GM23338 (cell line): ENCODE measurements at regions not wholly inside any gene's neighbourhood (a gene's known extent, or its start where the extent isn't known, plus 50 kb on each side); places are given as distances from the start of the nearest gene placed in this dataset.

Experiments used
- ATAC-seq: fragments of 200-7000 bp; cut with Tn5 transposase; 3 replicates; pipeline ENCODE4 v1.9.1; 2020
- DNase-seq: peaks from one replicate; pipeline ENCODE4 v3.0.0-alpha.2; 2015; ENCODE audit warnings: low spot score
- H2AFZ ChIP-seq: fragments of 200-600 bp; sonication (generic); 2 replicates; pipeline ENCODE4 v1.8.0; 2016; ENCODE audit warnings: antibody characterized with exemption, mild to moderate bottlenecking, moderate library complexity
- H3F3A ChIP-seq: fragments of 200-600 bp; sonication (generic); replicated peaks from 2 replicates; pipeline ENCODE4 v1.8.0; 2017; ENCODE audit warnings: antibody characterized with exemption, mixed run types, low read depth
- H3K27ac ChIP-seq: fragments of 200-600 bp; sonication (generic); 2 replicates; pipeline ENCODE4 v1.6.1; 2016; ENCODE audit warnings: low read depth
- H3K27me3 ChIP-seq: fragments of 200-600 bp; sonication (generic); 2 replicates; pipeline ENCODE4 v1.8.0; 2016; ENCODE audit warnings: mild to moderate bottlenecking, mixed run types, moderate library complexity; ENCODE audit not compliant: insufficient read depth
- H3K36me3 ChIP-seq: fragments of 200-600 bp; sonication (generic); 2 replicates; pipeline ENCODE4 v1.8.0; 2016; ENCODE audit warnings: mild to moderate bottlenecking; ENCODE audit not compliant: insufficient read depth
- H3K4me1 ChIP-seq: fragments of 200-600 bp; sonication (generic); 2 replicates; pipeline ENCODE4 v1.8.0; 2016; ENCODE audit warnings: mild to moderate bottlenecking, moderate library complexity; ENCODE audit not compliant: insufficient read depth
- H3K4me2 ChIP-seq: fragments of 200-600 bp; sonication (generic); 2 replicates; pipeline ENCODE4 v1.7.1; 2017; ENCODE audit warnings: mixed run types
- H3K4me3 ChIP-seq: fragments of 200-600 bp; sonication (generic); 2 replicates; pipeline ENCODE4 v1.6.1; 2016; ENCODE audit warnings: mixed run types
- H3K79me2 ChIP-seq: fragments of 200-600 bp; sonication (generic); replicated peaks from 2 replicates; pipeline ENCODE4 v1.8.0; 2017; ENCODE audit warnings: mild to moderate bottlenecking; ENCODE audit not compliant: insufficient read depth
- H3K9me2 ChIP-seq: fragments of 200-600 bp; sonication (generic); 2 replicates; pipeline ENCODE4 v1.8.0; 2017; ENCODE audit not compliant: insufficient read depth
- H4K20me1 ChIP-seq: fragments of 200-600 bp; sonication (generic); replicated peaks from 2 replicates; pipeline ENCODE4 v1.8.0; 2017; ENCODE audit warnings: mild to moderate bottlenecking; ENCODE audit not compliant: insufficient read depth
- H3K27ac Mint-ChIP-seq: 2 replicates; pipeline ENCODE4 v1.8.0; 2020; ENCODE audit warnings: inconsistent platforms, mild to moderate bottlenecking, moderate library complexity, mixed read lengths
- H3K27me3 Mint-ChIP-seq: 3 replicates; pipeline ENCODE4 v1.8.0; 2022; ENCODE audit warnings: low read depth, mild to moderate bottlenecking, moderate library complexity, mixed read lengths, inconsistent platforms; ENCODE audit not compliant: insufficient read depth, poor library complexity
- H3K36me3 Mint-ChIP-seq: 3 replicates; pipeline ENCODE4 v1.8.0; 2021; ENCODE audit warnings: low read depth, mild to moderate bottlenecking, inconsistent platforms, moderate library complexity, mixed read lengths
- H3K4me1 Mint-ChIP-seq: 3 replicates; pipeline ENCODE4 v1.8.0; 2020; ENCODE audit warnings: mild to moderate bottlenecking, inconsistent platforms, mixed read lengths
- H3K4me3 Mint-ChIP-seq: 3 replicates; pipeline ENCODE4 v1.8.0; 2021; ENCODE audit warnings: moderate library complexity, mild to moderate bottlenecking, inconsistent platforms, mixed read lengths
- H3K9me3 Mint-ChIP-seq: 3 replicates; pipeline ENCODE4 v1.8.0; 2020; ENCODE audit warnings: moderate library complexity, mild to moderate bottlenecking, inconsistent platforms, mixed read lengths
- CREB1 ChIP-seq: fragments of 250-450 bp; sonication (Bioruptor Pico); IDR thresholded peaks from 2 replicates; pipeline ENCODE4 v1.5.0; 2020; ENCODE audit warnings: low read depth, mild to moderate bottlenecking, moderate library complexity
- CTCF ChIP-seq, 2 experiments: fragments of 200-600 bp in 1 of 2; sonication (generic) in 1 of 2; conservative IDR thresholded peaks; 2 replicates each; pipeline versions ENCODE4 v1.5.1 to v1.6.1; 2016 to 2017; ENCODE audit warnings: antibody characterized with exemption in 2 of 2, low read depth in 2 of 2, mild to moderate bottlenecking in 2 of 2, moderate library complexity in 1 of 2
- EZH2 ChIP-seq: fragments of 200-600 bp; sonication (generic); IDR thresholded peaks from one replicate; pipeline ENCODE4 v1.8.0; 2017; ENCODE audit warnings: antibody characterized with exemption, mild to moderate bottlenecking, low read depth; ENCODE audit not compliant: unreplicated experiment
- EZH2phosphoT487 ChIP-seq: fragments of 200-600 bp; sonication (generic); IDR thresholded peaks from one replicate; pipeline ENCODE4 v1.8.1; 2018; ENCODE audit warnings: antibody characterized with exemption; ENCODE audit not compliant: unreplicated experiment
- JUNB ChIP-seq: IDR thresholded peaks from one replicate; pipeline ENCODE4 v1.6.1; 2016; ENCODE audit warnings: antibody characterized with exemption; ENCODE audit not compliant: unreplicated experiment
- NANOG ChIP-seq: IDR thresholded peaks from 2 replicates; pipeline ENCODE4 v1.6.1; 2016; ENCODE audit warnings: antibody characterized with exemption, borderline replicate concordance
- POLR2AphosphoS5 ChIP-seq: IDR thresholded peaks from 2 replicates; pipeline ENCODE4 v1.6.1; 2016; ENCODE audit warnings: antibody characterized with exemption, low read depth
- REST ChIP-seq: IDR thresholded peaks from one replicate; pipeline ENCODE4 v1.6.1; 2018; ENCODE audit warnings: antibody characterized with exemption; ENCODE audit not compliant: unreplicated experiment
- STAT1 ChIP-seq: IDR thresholded peaks from one replicate; pipeline ENCODE4 v1.6.1; 2016; ENCODE audit warnings: antibody characterized with exemption; ENCODE audit not compliant: unreplicated experiment
- ZNF114 ChIP-seq: fragments of 250-450 bp; sonication (Bioruptor Pico); IDR thresholded peaks from 2 replicates; pipeline ENCODE4 v1.5.0; 2020; ENCODE audit warnings: mild to moderate bottlenecking, moderate library complexity
- ZNF331 ChIP-seq: fragments of 250-450 bp; sonication (Bioruptor Pico); IDR thresholded peaks from 2 replicates; pipeline ENCODE4 v1.5.0; 2020; ENCODE audit warnings: low read depth, mild to moderate bottlenecking, moderate library complexity
- ZNF462 ChIP-seq: fragments of 250-450 bp; sonication (Bioruptor Pico); IDR thresholded peaks from 2 replicates; pipeline ENCODE4 v1.5.0; 2020; ENCODE audit warnings: mild to moderate bottlenecking, moderate library complexity
- TF ChIP-seq, protein P1 (sequence below): IDR thresholded peaks from 2 replicates; pipeline ENCODE4 v1.6.1; 2016; ENCODE audit warnings: antibody characterized with exemption

DNA sequence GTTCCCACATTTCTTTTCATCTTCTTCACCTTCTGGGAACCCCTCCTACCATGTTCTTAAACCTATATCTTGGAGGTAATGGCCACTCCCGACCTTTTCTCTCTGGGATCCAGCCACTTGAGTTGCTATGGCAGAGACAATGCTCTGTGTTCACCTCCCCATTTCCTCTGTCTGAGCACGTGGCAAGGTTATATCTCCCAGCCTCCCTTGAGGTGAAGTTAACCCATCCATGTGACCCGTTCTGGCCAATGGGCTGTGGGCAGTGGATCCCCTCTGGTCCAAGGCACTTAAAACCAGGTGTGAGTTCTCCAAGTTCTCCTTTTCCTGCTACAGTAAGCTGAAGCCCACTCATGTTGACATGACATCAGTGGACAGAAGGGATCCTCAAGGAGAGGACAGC is 261.4 kb downstream of the LRFN2 start:
- H3K9me3 Mint-ChIP-seq, result no peaks in the 10 kb centered on the region
- Histone ChIP-seq H3K27me3 (no peaks in the 10 kb centered on the region), H3K4me3 (no peak overlapping the region), H3K79me2 (no peaks in the 10 kb centered on the region), H3K9me2 (no peaks in the 10 kb centered on the region), H2AFZ (no peak overlapping the region), H3F3A (peaks cover 10% of the 10 kb centered on the region; the same call in 1 of the 2 replicates), H3K4me2 (no peak overlapping the region), H3K27ac (no peak overlapping the region), H3K4me1 (peaks cover 32% of the 10 kb centered on the region), H4K20me1 (no peaks in the 10 kb centered on the region), H3K36me3 (no peaks in the 10 kb centered on the region)
- H3K27ac Mint-ChIP-seq, result no peak overlapping the region
- no peak overlapping the region for H3K4me3 Mint-ChIP-seq
- DNase-seq, result no peak
- H3K27me3 Mint-ChIP-seq, result peaks cover 12% of the 10 kb centered on the region
- ATAC-seq, result no peak
- peaks cover 55% of the 10 kb centered on the region for H3K4me1 Mint-ChIP-seq
- H3K36me3 Mint-ChIP-seq, result no peaks in the 10 kb centered on the region
- TF ChIP-seq EZH2phosphoT487 (no peak), POLR2AphosphoS5 (no peak), ZNF114 (CRISPR knock-in tag) (no peak), NANOG (no peak), ZNF331 (CRISPR knock-in tag) (no peak), STAT1 (no peak), REST (no peak), JUNB (no peak), CREB1 (CRISPR knock-in tag) (no peak), CTCF (conservative IDR thresholded peaks at IDR 0.05; ENCODE audit: low read depth in 2 of 2) (no peak), ZNF462 (CRISPR knock-in tag) (no peak), EZH2 (no peak)
- TF ChIP-seq, protein P1, sequence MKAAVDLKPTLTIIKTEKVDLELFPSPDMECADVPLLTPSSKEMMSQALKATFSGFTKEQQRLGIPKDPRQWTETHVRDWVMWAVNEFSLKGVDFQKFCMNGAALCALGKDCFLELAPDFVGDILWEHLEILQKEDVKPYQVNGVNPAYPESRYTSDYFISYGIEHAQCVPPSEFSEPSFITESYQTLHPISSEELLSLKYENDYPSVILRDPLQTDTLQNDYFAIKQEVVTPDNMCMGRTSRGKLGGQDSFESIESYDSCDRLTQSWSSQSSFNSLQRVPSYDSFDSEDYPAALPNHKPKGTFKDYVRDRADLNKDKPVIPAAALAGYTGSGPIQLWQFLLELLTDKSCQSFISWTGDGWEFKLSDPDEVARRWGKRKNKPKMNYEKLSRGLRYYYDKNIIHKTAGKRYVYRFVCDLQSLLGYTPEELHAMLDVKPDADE, result no peak
